ENCODE measurements at regions not wholly inside any gene's neighbourhood (a gene's known extent, or its start where the extent isn't known, plus 50 kb on each side); places are given as distances from the start of the nearest gene placed in this dataset.

DNA sequence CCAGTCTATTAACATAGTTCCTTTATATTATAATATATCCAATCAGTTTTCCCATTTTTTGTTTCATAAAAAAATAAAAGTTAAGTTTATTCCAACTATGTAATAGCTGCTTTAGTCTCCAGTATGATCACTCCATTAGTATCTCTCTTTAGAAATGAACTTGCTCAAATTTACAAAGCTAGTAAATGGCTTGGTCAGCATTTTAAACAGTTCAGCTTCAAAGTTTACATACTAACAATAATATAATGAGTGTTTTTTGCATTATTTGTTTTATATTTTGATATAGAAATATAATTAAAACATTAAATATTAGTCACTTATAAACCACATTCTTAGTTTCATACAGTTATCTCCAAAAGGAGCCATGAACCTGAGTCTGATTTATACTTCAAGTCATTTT, 1073.8 kb downstream of the SLITRK5 start:
- Histone ChIP-seq H3K4me2 (ENCODE audit: low read length) (no peak overlapping the region), H3K79me2 (ENCODE audit: low read length) (no peaks in the 10 kb centered on the region), H3K9me3 (ENCODE audit: insufficient read depth, low read length) (no peaks in the 10 kb centered on the region), H4K20me1 (ENCODE audit: insufficient read depth, low read length) (no peaks in the 10 kb centered on the region), H3K9ac (ENCODE audit: low read length) (no peak overlapping the region), H2AFZ (ENCODE audit: low read depth, low read length) (no peak overlapping the region), H3K36me3 (replicated peaks; ENCODE audit: low read depth, low read length) (peaks cover 2% of the 10 kb centered on the region), H3K4me1 (ENCODE audit: low read length) (no peaks in the 10 kb centered on the region), H3K27me3 (ENCODE audit: low read depth, low read length) (no peaks in the 10 kb centered on the region), H3K4me3 (ENCODE audit: low read length) (no peak overlapping the region), H3K27ac (ENCODE audit: low read length) (no peak overlapping the region)
- TF ChIP-seq, protein P1, sequence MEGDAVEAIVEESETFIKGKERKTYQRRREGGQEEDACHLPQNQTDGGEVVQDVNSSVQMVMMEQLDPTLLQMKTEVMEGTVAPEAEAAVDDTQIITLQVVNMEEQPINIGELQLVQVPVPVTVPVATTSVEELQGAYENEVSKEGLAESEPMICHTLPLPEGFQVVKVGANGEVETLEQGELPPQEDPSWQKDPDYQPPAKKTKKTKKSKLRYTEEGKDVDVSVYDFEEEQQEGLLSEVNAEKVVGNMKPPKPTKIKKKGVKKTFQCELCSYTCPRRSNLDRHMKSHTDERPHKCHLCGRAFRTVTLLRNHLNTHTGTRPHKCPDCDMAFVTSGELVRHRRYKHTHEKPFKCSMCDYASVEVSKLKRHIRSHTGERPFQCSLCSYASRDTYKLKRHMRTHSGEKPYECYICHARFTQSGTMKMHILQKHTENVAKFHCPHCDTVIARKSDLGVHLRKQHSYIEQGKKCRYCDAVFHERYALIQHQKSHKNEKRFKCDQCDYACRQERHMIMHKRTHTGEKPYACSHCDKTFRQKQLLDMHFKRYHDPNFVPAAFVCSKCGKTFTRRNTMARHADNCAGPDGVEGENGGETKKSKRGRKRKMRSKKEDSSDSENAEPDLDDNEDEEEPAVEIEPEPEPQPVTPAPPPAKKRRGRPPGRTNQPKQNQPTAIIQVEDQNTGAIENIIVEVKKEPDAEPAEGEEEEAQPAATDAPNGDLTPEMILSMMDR (IDR thresholded peaks at IDR 0.05; ENCODE audit: low read depth, low read length) = no peak
- no peak for TF ChIP-seq EZH2phosphoT487 (IDR thresholded peaks at IDR 0.05; ENCODE audit: low read depth)

DNA sequence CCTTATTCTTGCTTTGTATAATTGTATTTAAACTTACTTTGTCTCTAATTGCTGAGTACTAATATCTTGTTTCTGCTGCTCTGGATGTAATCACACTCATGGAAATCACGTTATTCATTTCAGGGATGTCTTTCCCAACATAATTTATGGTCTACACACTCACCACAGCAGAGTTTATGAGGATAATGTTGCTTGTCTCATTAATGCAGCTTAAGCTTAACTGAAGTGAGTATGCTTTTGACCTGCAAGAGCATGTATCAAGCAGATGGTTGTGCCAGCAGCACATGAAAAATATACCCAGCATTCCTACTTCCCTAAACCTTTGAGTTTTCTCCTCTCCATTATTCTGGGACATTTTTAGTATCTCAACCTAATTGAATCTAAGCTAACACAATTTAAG, 1080.9 kb downstream of the SLITRK5 start:
- no peak overlapping the region for H3K4me3 ChIP-seq (ENCODE audit: low read length)
- H3K27ac ChIP-seq (ENCODE audit: low read length) = no peak overlapping the region
- no peak overlapping the region for H3K9ac ChIP-seq (ENCODE audit: low read length)
- TF ChIP-seq, protein P1 (IDR thresholded peaks at IDR 0.05; ENCODE audit: low read depth, low read length) = no peak
- no peak for TF ChIP-seq EZH2phosphoT487 (IDR thresholded peaks at IDR 0.05; ENCODE audit: low read depth)
- H2AFZ ChIP-seq (ENCODE audit: low read depth, low read length) = no peak overlapping the region
- H3K27me3 ChIP-seq (ENCODE audit: low read depth, low read length) = no peaks in the 10 kb centered on the region
- no peaks in the 10 kb centered on the region for H3K36me3 ChIP-seq (replicated peaks; ENCODE audit: low read depth, low read length)
- H3K4me1 ChIP-seq (ENCODE audit: low read length) = no peaks in the 10 kb centered on the region
- no peaks in the 10 kb centered on the region for H4K20me1 ChIP-seq (ENCODE audit: insufficient read depth, low read length)
- H3K79me2 ChIP-seq (ENCODE audit: low read length) = no peaks in the 10 kb centered on the region
- H3K4me2 ChIP-seq (ENCODE audit: low read length) = no peak overlapping the region
- H3K9me3 ChIP-seq (ENCODE audit: insufficient read depth, low read length) = no peaks in the 10 kb centered on the region

DNA sequence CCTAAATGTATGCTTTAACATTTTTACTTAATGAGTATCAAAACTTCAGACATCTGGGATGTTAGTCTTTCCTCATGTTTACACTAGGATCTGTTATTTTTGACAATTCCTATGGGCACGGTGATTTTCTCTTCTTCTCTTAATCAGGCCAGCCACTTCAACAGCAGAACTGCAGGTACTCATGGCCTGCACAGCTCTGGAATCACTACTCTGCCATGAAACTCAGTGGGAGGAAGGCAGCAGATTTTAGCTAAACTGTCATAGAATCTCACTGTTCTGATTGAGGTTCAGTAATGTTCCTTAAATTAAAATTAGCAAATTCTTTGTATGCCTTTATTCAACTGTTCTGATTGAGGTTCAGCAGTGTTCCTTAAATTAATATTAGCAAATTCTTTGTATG, 1083.0 kb downstream of the SLITRK5 start:
- TF ChIP-seq EZH2phosphoT487 (IDR thresholded peaks at IDR 0.05; ENCODE audit: low read depth) = no peak
- TF ChIP-seq, protein P1 (IDR thresholded peaks at IDR 0.05; ENCODE audit: low read depth, low read length) = no peak
- Histone ChIP-seq H3K4me1 (ENCODE audit: low read length) (no peaks in the 10 kb centered on the region), H2AFZ (ENCODE audit: low read depth, low read length) (0 out of 2 replicates have a peak overlapping the region, but pooled peaks have one; percentile 19), H3K36me3 (replicated peaks; ENCODE audit: low read depth, low read length) (no peaks in the 10 kb centered on the region), H3K9me3 (ENCODE audit: insufficient read depth, low read length) (no peaks in the 10 kb centered on the region), H3K27ac (ENCODE audit: low read length) (no peak overlapping the region), H3K4me3 (ENCODE audit: low read length) (no peak overlapping the region), H3K27me3 (ENCODE audit: low read depth, low read length) (no peaks in the 10 kb centered on the region), H3K9ac (ENCODE audit: low read length) (no peak overlapping the region), H3K4me2 (ENCODE audit: low read length) (no peak overlapping the region), H4K20me1 (ENCODE audit: insufficient read depth, low read length) (no peaks in the 10 kb centered on the region), H3K79me2 (ENCODE audit: low read length) (no peaks in the 10 kb centered on the region)

DNA sequence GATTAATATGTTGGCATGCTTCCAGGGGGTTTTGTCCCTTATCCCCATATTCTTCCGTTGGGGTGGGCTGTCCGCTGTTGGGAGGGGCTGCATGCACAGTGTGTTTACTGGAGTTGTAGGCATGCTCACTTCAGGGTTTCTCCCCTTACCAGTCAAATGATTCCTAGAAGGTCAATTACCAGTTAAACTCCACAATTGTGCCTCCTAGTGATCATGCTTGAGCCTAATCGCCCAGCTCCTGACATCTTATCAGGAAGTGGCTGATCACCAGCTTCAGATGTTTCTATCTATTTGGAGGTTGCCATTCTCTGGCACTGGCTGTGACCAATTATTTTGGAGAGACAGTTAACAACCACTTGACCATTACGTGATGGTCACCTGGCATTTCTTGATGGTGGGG, 1090.0 kb downstream of the SLITRK5 start:
- no peaks in the 10 kb centered on the region for H3K27me3 ChIP-seq (ENCODE audit: low read depth, low read length)
- no peak overlapping the region for H3K27ac ChIP-seq (ENCODE audit: low read length)
- H3K4me1 ChIP-seq (ENCODE audit: low read length) = no peaks in the 10 kb centered on the region
- H3K9me3 ChIP-seq (ENCODE audit: insufficient read depth, low read length) = no peaks in the 10 kb centered on the region
- H4K20me1 ChIP-seq (ENCODE audit: insufficient read depth, low read length) = no peaks in the 10 kb centered on the region
- no peaks in the 10 kb centered on the region for H3K36me3 ChIP-seq (replicated peaks; ENCODE audit: low read depth, low read length)
- no peak overlapping the region for H3K9ac ChIP-seq (ENCODE audit: low read length)
- H3K4me3 ChIP-seq (ENCODE audit: low read length) = no peak overlapping the region
- H2AFZ ChIP-seq (ENCODE audit: low read depth, low read length) = 0 out of 2 replicates have a peak overlapping the region, but pooled peaks have one; percentile 43
- no peak for TF ChIP-seq EZH2phosphoT487 (IDR thresholded peaks at IDR 0.05; ENCODE audit: low read depth)
- TF ChIP-seq, protein P1 (IDR thresholded peaks at IDR 0.05; ENCODE audit: low read depth, low read length) = no peak
- H3K4me2 ChIP-seq (ENCODE audit: low read length) = no peak overlapping the region
- H3K79me2 ChIP-seq (ENCODE audit: low read length) = no peaks in the 10 kb centered on the region

Measured in OCI-LY3 (cell line).